Trophoblast cell (in vitro differentiated cells and primary cell): ENCODE measurements at regions not wholly inside any gene's neighbourhood (a gene's known extent, or its start where the extent isn't known, plus 50 kb on each side); places are given as distances from the start of the nearest gene placed in this dataset.

Experiments used
- DNase-seq, 2 donors: peaks; one replicate each; pipeline ENCODE4 v3.0.0-alpha.2; 2016
- H2AFZ ChIP-seq: 2 replicates; pipeline ENCODE4 v1.6.1; 2013; ENCODE audit warnings: low read length, moderate library complexity, mild to moderate bottlenecking; ENCODE audit not compliant: insufficient read depth, poor library complexity
- H2AK5ac ChIP-seq: 2 replicates; pipeline ENCODE4 v1.6.1; 2013; ENCODE audit warnings: mild to moderate bottlenecking, low read length
- H2BK120ac ChIP-seq: 2 replicates; pipeline ENCODE4 v1.6.1; 2013; ENCODE audit warnings: low read length, mild to moderate bottlenecking, moderate library complexity; ENCODE audit not compliant: insufficient read depth, poor library complexity
- H2BK12ac ChIP-seq: 2 replicates; pipeline ENCODE4 v1.6.1; 2013; ENCODE audit warnings: mild to moderate bottlenecking, low read length, moderate library complexity
- H2BK5ac ChIP-seq: 2 replicates; pipeline ENCODE4 v1.6.1; 2013; ENCODE audit warnings: low read length, low read depth, moderate library complexity, mild to moderate bottlenecking; ENCODE audit not compliant: poor library complexity
- H3K14ac ChIP-seq: 2 replicates; pipeline ENCODE4 v1.6.1; 2013; ENCODE audit warnings: mild to moderate bottlenecking, low read length
- H3K18ac ChIP-seq: 2 replicates; pipeline ENCODE4 v1.6.1; 2013; ENCODE audit warnings: mild to moderate bottlenecking, low read length
- H3K23ac ChIP-seq: 2 replicates; pipeline ENCODE4 v1.6.1; 2013; ENCODE audit warnings: low read length
- H3K27ac ChIP-seq: 2 replicates; pipeline ENCODE4 v1.5.1; 2013; ENCODE audit warnings: low read depth, mild to moderate bottlenecking, inconsistent platforms, low read length, moderate library complexity
- H3K27me3 ChIP-seq: 2 replicates; pipeline ENCODE4 v1.6.1; 2013; ENCODE audit warnings: inconsistent platforms, mild to moderate bottlenecking, low read length, moderate library complexity; ENCODE audit not compliant: insufficient read depth
- H3K36me3 ChIP-seq, 2 experiments: 1 replicate in 1 of 2; 2 replicates in 1 of 2; pipeline ENCODE4 v1.6.1; 2013; ENCODE audit warnings: low read length in 2 of 2, mild to moderate bottlenecking in 2 of 2, moderate library complexity in 1 of 2; ENCODE audit not compliant: insufficient read depth in 2 of 2, control insufficient read depth in 1 of 2
- H3K4ac ChIP-seq: 2 replicates; pipeline ENCODE4 v1.6.1; 2013; ENCODE audit warnings: low read depth, mild to moderate bottlenecking, low read length, moderate library complexity
- H3K4me1 ChIP-seq, 2 experiments: 1 replicate in 1 of 2; 2 replicates in 1 of 2; pipeline ENCODE4 v1.6.1; 2013; ENCODE audit warnings: low read length in 2 of 2, mild to moderate bottlenecking in 2 of 2, moderate library complexity in 1 of 2; ENCODE audit not compliant: insufficient read depth in 2 of 2, control insufficient read depth in 1 of 2
- H3K4me2 ChIP-seq: 2 replicates; pipeline ENCODE4 v1.6.1; 2013; ENCODE audit warnings: inconsistent platforms, mild to moderate bottlenecking, low read length, moderate library complexity
- H3K4me3 ChIP-seq: 2 replicates; pipeline ENCODE4 v1.5.1; 2013; ENCODE audit warnings: mild to moderate bottlenecking, low read depth, low read length, inconsistent platforms
- H3K79me1 ChIP-seq: one replicate; pipeline ENCODE4 v1.6.1; 2013; ENCODE audit warnings: low read length
- H3K79me2 ChIP-seq: 2 replicates; pipeline ENCODE4 v1.6.1; 2013; ENCODE audit warnings: low read length, mild to moderate bottlenecking; ENCODE audit not compliant: control insufficient read depth, insufficient read depth, poor library complexity
- H3K9ac ChIP-seq: 2 replicates; pipeline ENCODE4 v1.6.1; 2013; ENCODE audit warnings: mild to moderate bottlenecking, low read length
- H3K9me3 ChIP-seq: 2 replicates; pipeline ENCODE4 v1.6.1; 2013; ENCODE audit warnings: low read depth, mild to moderate bottlenecking, control low read depth, inconsistent platforms, low read length; ENCODE audit not compliant: insufficient read depth
- H4K12ac ChIP-seq: 2 replicates; pipeline ENCODE4 v1.6.1; 2013; ENCODE audit warnings: low read depth, mild to moderate bottlenecking, low read length, moderate library complexity
- H4K8ac ChIP-seq: 2 replicates; pipeline ENCODE4 v1.6.1; 2013; ENCODE audit warnings: low read depth, mild to moderate bottlenecking, low read length, moderate library complexity
- H4K91ac ChIP-seq: one replicate; pipeline ENCODE4 v1.6.1; 2013; ENCODE audit warnings: low read depth, mild to moderate bottlenecking, low read length, moderate library complexity
- WGBS: extraction: QIAGEN DNeasy Blood & Tissue Kit; methylation state at CpG from one replicate; pipeline ENCODE4 v1.1.7; 2013; ENCODE audit warnings: missing lambda C conversion rate; ENCODE audit not compliant: insufficient read length, insufficient coverage; ENCODE audit errors: extremely low coverage; 5-methylcytosine and 5-hydroxymethylcytosine counted together

- H4K8ac ChIP-seq: no peak overlapping the region
- H2BK120ac ChIP-seq: no peak overlapping the region
- H3K4me2 ChIP-seq: no peak overlapping the region
- H3K79me2 ChIP-seq: no peaks in the 10 kb centered on the region
- H4K91ac ChIP-seq: no peak overlapping the region
- H2AK5ac ChIP-seq: no peak overlapping the region
- no peak overlapping the region for H2AFZ ChIP-seq
- no peak overlapping the region for H3K4ac ChIP-seq
- no peak overlapping the region for H3K23ac ChIP-seq
- no peak overlapping the region for H3K14ac ChIP-seq
- no peak for DNase-seq
- H3K18ac ChIP-seq: no peak overlapping the region
- no peaks in the 10 kb centered on the region for H3K9me3 ChIP-seq
- H2BK12ac ChIP-seq: no peak overlapping the region
- no peak overlapping the region for H3K4me3 ChIP-seq
- H3K36me3 ChIP-seq: no peaks in the 10 kb centered on the region
- no peak overlapping the region for H4K12ac ChIP-seq
- no peaks in the 10 kb centered on the region for H3K27me3 ChIP-seq
- no peaks in the 10 kb centered on the region for H3K4me1 ChIP-seq
- H3K9ac ChIP-seq: no peak overlapping the region
- no peaks in the 10 kb centered on the region for H3K79me1 ChIP-seq
- H3K27ac ChIP-seq: no peak overlapping the region
- H2BK5ac ChIP-seq: no peak overlapping the region
These were observed 460.8 kb downstream of the IRS1 start for GRCh38 chr2:226338825-226339224.

- no peak overlapping the region for H3K9ac ChIP-seq
These were observed 461.5 kb downstream of the IRS1 start for GRCh38 chr2:226337941-226338600.

GRCh38 chr2:226336283-226336682, 463.3 kb downstream of the IRS1 start:
- Histone ChIP-seq H4K8ac (no peak overlapping the region), H3K14ac (no peak overlapping the region), H3K9me3 (no peaks in the 10 kb centered on the region), H2AK5ac (no peak overlapping the region), H3K23ac (no peak overlapping the region), H3K79me1 (no peaks in the 10 kb centered on the region), H3K4ac (no peak overlapping the region), H2BK12ac (no peak overlapping the region), H3K18ac (no peak overlapping the region), H3K4me1 (no peaks in the 10 kb centered on the region), H3K4me2 (no peak overlapping the region), H2BK5ac (no peak overlapping the region), H3K36me3 (no peaks in the 10 kb centered on the region), H3K4me3 (no peak overlapping the region), H2BK120ac (no peak overlapping the region), H3K9ac (no peak overlapping the region), H2AFZ (no peak overlapping the region), H3K27ac (no peak overlapping the region), H3K27me3 (no peaks in the 10 kb centered on the region), H4K12ac (no peak overlapping the region), H3K79me2 (no peaks in the 10 kb centered on the region), H4K91ac (no peak overlapping the region)
- 11% methylated on average over 1 of the region's 3 CpGs for WGBS
- DNase-seq: no peak

More at GRCh38 chr2:226337941-226338600, 461.5 kb downstream of the IRS1 start:
- no peaks in the 10 kb centered on the region for H3K79me2 ChIP-seq
- no peak overlapping the region for H3K4me3 ChIP-seq
- no peak overlapping the region for H3K4me2 ChIP-seq
- H3K18ac ChIP-seq: no peak overlapping the region
- H2BK12ac ChIP-seq: no peak overlapping the region
- H3K23ac ChIP-seq: no peak overlapping the region
- no peak overlapping the region for H2AFZ ChIP-seq
- no peaks in the 10 kb centered on the region for H3K4me1 ChIP-seq
- H4K8ac ChIP-seq: no peak overlapping the region
- no peak overlapping the region for H4K91ac ChIP-seq
- no peaks in the 10 kb centered on the region for H3K36me3 ChIP-seq
- H3K27me3 ChIP-seq: no peaks in the 10 kb centered on the region
- H3K14ac ChIP-seq: no peak overlapping the region
- no peaks in the 10 kb centered on the region for H3K79me1 ChIP-seq
- no peak overlapping the region for H3K4ac ChIP-seq
- H3K9me3 ChIP-seq: no peaks in the 10 kb centered on the region
- H2BK5ac ChIP-seq: no peak overlapping the region
- H2BK120ac ChIP-seq: no peak overlapping the region
- no peak overlapping the region for H2AK5ac ChIP-seq
- WGBS: no CpG with 5 or more reads among the region's 2 CpGs
- no peak overlapping the region for H3K27ac ChIP-seq
- DNase-seq: no peak
- H4K12ac ChIP-seq: no peak overlapping the region

GRCh38 chr2:226334981-226335720, 464.5 kb downstream of the IRS1 start:
- no CpG with 5 or more reads among the region's 8 CpGs for WGBS
- Histone ChIP-seq H2AK5ac (no peak overlapping the region), H3K79me1 (no peaks in the 10 kb centered on the region), H3K4me1 (no peaks in the 10 kb centered on the region), H2BK120ac (no peak overlapping the region), H3K36me3 (no peaks in the 10 kb centered on the region), H3K23ac (no peak overlapping the region), H4K12ac (no peak overlapping the region), H4K91ac (no peak overlapping the region), H3K4me2 (no peak overlapping the region), H2BK5ac (no peak overlapping the region), H4K8ac (no peak overlapping the region), H3K27me3 (no peaks in the 10 kb centered on the region), H2AFZ (no peak overlapping the region), H3K18ac (no peak overlapping the region), H2BK12ac (no peak overlapping the region), H3K4me3 (no peak overlapping the region), H3K79me2 (no peaks in the 10 kb centered on the region), H3K14ac (no peak overlapping the region), H3K4ac (no peak overlapping the region), H3K27ac (no peak overlapping the region), H3K9ac (no peak overlapping the region), H3K9me3 (no peaks in the 10 kb centered on the region)
- no peak for DNase-seq
